Endothelial cell of umbilical vein (primary cell): ENCODE measurements at regions not wholly inside any gene's neighbourhood (a gene's known extent, or its start where the extent isn't known, plus 50 kb on each side); places are given as distances from the start of the nearest gene placed in this dataset.

ENCODE experiments used
- BruUV-seq: library from RNA; stranded (reverse); fragments of 400-500 nt; replicated peaks from 2 replicates; lab custom pipeline; 2021; lab: Mats Ljungman, UMichigan
- CTCF ChIA-PET: fragments of 300-600, 350-600 bp; sonication (Branson Sonifier 250); formaldehyde crosslinking; loops from one replicate; lab custom pipeline; 2021; ENCODE audit warnings: antibody characterized with exemption, inconsistent platforms; lab: Charles Lee
- POLR2A ChIA-PET: fragments of 300-600, 350-600 bp; sonication (Branson Sonifier 250); formaldehyde crosslinking; loops from one replicate; lab custom pipeline; 2021; ENCODE audit warnings: antibody characterized with exemption, inconsistent platforms; lab: Charles Lee
- DNase-seq: peaks from one replicate; pipeline ENCODE4 v3.0.0-alpha.2; 2011; ENCODE audit warnings: low read depth, low spot score
- FAIRE-seq: peaks from 2 replicates; lab custom pipeline; 2011; peaks lifted over from hg19 to GRCh38; lab: Jason Lieb, UNC
- H2AFZ ChIP-seq: 2 replicates; pipeline ENCODE4 v1.6.0; 2012; ENCODE audit warnings: low read depth, low read length, control low read depth, inconsistent platforms
- H3K27ac ChIP-seq: 2 replicates; pipeline ENCODE4 v1.5.1; 2011; ENCODE audit warnings: low read depth, mild to moderate bottlenecking, control low read depth, low read length, moderate library complexity; ENCODE audit not compliant: insufficient read depth
- H3K27me3 ChIP-seq, 2 experiments: 2 replicates each; pipeline versions ENCODE4 v1.6.0 to v1.6.1; 2011; ENCODE audit warnings: low read length in 2 of 2, mixed read lengths in 1 of 2; ENCODE audit not compliant: control insufficient read depth in 2 of 2, insufficient read depth in 2 of 2
- H3K36me3 ChIP-seq, 2 experiments: 2 replicates in 1 of 2; 3 replicates in 1 of 2; pipeline ENCODE4 v1.5.1; 2011; ENCODE audit warnings: low read length in 2 of 2, mild to moderate bottlenecking in 1 of 2, moderate library complexity in 1 of 2; ENCODE audit not compliant: control insufficient read depth in 2 of 2, insufficient read depth in 2 of 2; ENCODE audit errors: extremely low read depth in 1 of 2
- H3K4me1 ChIP-seq: 3 replicates; pipeline ENCODE4 v1.5.1; 2011; ENCODE audit warnings: mild to moderate bottlenecking, low read length; ENCODE audit not compliant: control insufficient read depth, insufficient read depth; ENCODE audit errors: extremely low read depth
- H3K4me2 ChIP-seq: 2 replicates; pipeline ENCODE4 v1.6.1; 2011; ENCODE audit warnings: low read length, control low read depth, mixed read lengths; ENCODE audit not compliant: insufficient read depth
- H3K4me3 ChIP-seq, 3 experiments: fragments of 200-600 bp in 1 of 3; sonication (generic), shearing (Covaris generic) in 1 of 3; replicated peaks in 1 of 3; 2 replicates each; pipeline ENCODE4 v1.5.1; 2011 to 2016; ENCODE audit warnings: control low read depth in 3 of 3, low read length in 3 of 3, mild to moderate bottlenecking in 2 of 3, inconsistent platforms in 1 of 3, low read depth in 1 of 3, moderate library complexity in 1 of 3; ENCODE audit not compliant: insufficient read depth in 1 of 3
- H3K79me2 ChIP-seq: 2 replicates; pipeline ENCODE4 v1.6.0; 2012; ENCODE audit warnings: low read length, inconsistent platforms; ENCODE audit not compliant: control insufficient read depth, insufficient read depth
- H3K9ac ChIP-seq: replicated peaks from 2 replicates; pipeline ENCODE3; 2011; ENCODE audit warnings: low read length, control low read depth; ENCODE audit not compliant: insufficient read depth; ENCODE audit errors: extremely low read depth
- H3K9me1 ChIP-seq: replicated peaks from 3 replicates; pipeline ENCODE4 v1.6.0; 2011; ENCODE audit warnings: mild to moderate bottlenecking, low read length; ENCODE audit not compliant: control insufficient read depth, insufficient read depth; ENCODE audit errors: extremely low read depth
- H3K9me3 ChIP-seq: replicated peaks from 2 replicates; pipeline ENCODE4 v1.5.1; 2012; ENCODE audit warnings: low read length, inconsistent platforms; ENCODE audit not compliant: control insufficient read depth, insufficient read depth
- H4K20me1 ChIP-seq: replicated peaks from 2 replicates; pipeline ENCODE3; 2011; ENCODE audit warnings: mild to moderate bottlenecking, low read length; ENCODE audit not compliant: control insufficient read depth, insufficient read depth; ENCODE audit errors: extremely low read depth
- CTCF ChIP-seq, 2 donors: IDR thresholded peaks; 1 replicate in 1 of 2; 2 replicates in 1 of 2; pipeline ENCODE4 v1.5.1; 2011; ENCODE audit warnings: low read length in 2 of 2, mild to moderate bottlenecking in 2 of 2, moderate library complexity in 2 of 2, control low read depth in 1 of 2, inconsistent platforms in 1 of 2, low read depth in 1 of 2; ENCODE audit not compliant: insufficient read depth in 1 of 2; ENCODE audit errors: extremely low read depth in 1 of 2
- EZH2 ChIP-seq: IDR thresholded peaks from 2 replicates; pipeline ENCODE4 v1.6.1; 2012; ENCODE audit warnings: borderline replicate concordance, low read depth, mild to moderate bottlenecking, moderate library complexity, low read length, inconsistent platforms; ENCODE audit not compliant: severe bottlenecking
- FOS ChIP-seq: IDR thresholded peaks from 2 replicates; pipeline ENCODE4 v1.6.1; 2011; ENCODE audit warnings: mild to moderate bottlenecking, low read length, moderate library complexity, borderline replicate concordance; ENCODE audit not compliant: insufficient read depth
- GATA2 ChIP-seq: IDR thresholded peaks from 2 replicates; pipeline ENCODE4 v1.7.0; 2011; ENCODE audit warnings: low read depth, mild to moderate bottlenecking, moderate library complexity, mixed read lengths, low read length; ENCODE audit not compliant: insufficient read length, insufficient read depth
- JUN ChIP-seq: IDR thresholded peaks from 2 replicates; pipeline ENCODE4 v1.6.1; 2011; ENCODE audit warnings: borderline replicate concordance, low read depth; ENCODE audit not compliant: insufficient read length, insufficient read depth
- MAX ChIP-seq: IDR thresholded peaks from 2 replicates; pipeline ENCODE4 v1.6.1; 2011; ENCODE audit not compliant: insufficient read depth, insufficient read length
- MYC ChIP-seq: IDR thresholded peaks from one replicate; pipeline ENCODE4 v1.6.1; 2011; ENCODE audit warnings: mild to moderate bottlenecking, low read depth, low read length
- POLR2A ChIP-seq: IDR thresholded peaks from 2 replicates; pipeline ENCODE4 v1.6.1; 2012; ENCODE audit warnings: low read depth, mild to moderate bottlenecking, control low read depth, low read length
- POLR2AphosphoS5 ChIP-seq: IDR thresholded peaks from 2 replicates; pipeline ENCODE4 v1.6.1; 2012; ENCODE audit warnings: low read depth, mild to moderate bottlenecking, control low read depth, low read length, moderate library complexity; ENCODE audit not compliant: insufficient read depth
- dilution Hi-C: fragments of 300-500 bp; cut with MboI; formaldehyde crosslinking; loops from one replicate; pipeline ENCODE4 v1.15.0; 2019; ENCODE audit warnings: low sequenced_read_pairs; ENCODE audit not compliant: extremely low pct_ligation_motif_present
- intact Hi-C: fragments of 100-400 bp; cut with micrococcal nuclease; formaldehyde crosslinking; loops from one replicate; pipeline ENCODE4 v1.10.0; 2022

- no peak for DNase-seq
- no peaks in the 10 kb centered on the region for H4K20me1 ChIP-seq
- H2AFZ ChIP-seq: no peak overlapping the region
- ChIA-PET POLR2A (no interaction called here), CTCF (interaction anchor here (1.2 kb wide), 1 partner anchor 9 kb away, joined by 3 read pairs; no protein-coding TSS in a partner anchor)
- no TSS peak for BruUV-seq
- no peaks in the 10 kb centered on the region for H3K79me2 ChIP-seq
- no peak overlapping the region for H3K4me2 ChIP-seq
- FAIRE-seq: no peak
- intact Hi-C loops: no loop called here
- no peaks in the 10 kb centered on the region for H3K4me1 ChIP-seq
- dilution Hi-C loops: no loop called here
- H3K9ac ChIP-seq: no peak overlapping the region
- no peak overlapping the region for H3K4me3 ChIP-seq
- no peaks in the 10 kb centered on the region for H3K36me3 ChIP-seq
- no peaks in the 10 kb centered on the region for H3K27me3 ChIP-seq
- H3K9me3 ChIP-seq: no peaks in the 10 kb centered on the region
- no peak overlapping the region for H3K27ac ChIP-seq
- no peaks in the 10 kb centered on the region for H3K9me1 ChIP-seq
- no peak for TF ChIP-seq GATA2
- no peak for TF ChIP-seq FOS
- TF ChIP-seq MAX: no peak
- no peak for TF ChIP-seq POLR2AphosphoS5
- TF ChIP-seq POLR2A: no peak
- TF ChIP-seq JUN: no peak
- no peak for TF ChIP-seq MYC
- no peak for TF ChIP-seq CTCF (IDR thresholded peaks at IDR 0.05; ENCODE audit: extremely low read depth in 1 of 2, insufficient read depth in 1 of 2, low read depth in 1 of 2, low read length in 2 of 2)
- no peak for TF ChIP-seq EZH2
These were observed 1011.2 kb downstream of the KCNMA1 start for GRCh38 chr10:76626386-76626785.
